ENCODE measurements at regions not wholly inside any gene's neighbourhood (a gene's known extent, or its start where the extent isn't known, plus 50 kb on each side); places are given as distances from the start of the nearest gene placed in this dataset.

DNA sequence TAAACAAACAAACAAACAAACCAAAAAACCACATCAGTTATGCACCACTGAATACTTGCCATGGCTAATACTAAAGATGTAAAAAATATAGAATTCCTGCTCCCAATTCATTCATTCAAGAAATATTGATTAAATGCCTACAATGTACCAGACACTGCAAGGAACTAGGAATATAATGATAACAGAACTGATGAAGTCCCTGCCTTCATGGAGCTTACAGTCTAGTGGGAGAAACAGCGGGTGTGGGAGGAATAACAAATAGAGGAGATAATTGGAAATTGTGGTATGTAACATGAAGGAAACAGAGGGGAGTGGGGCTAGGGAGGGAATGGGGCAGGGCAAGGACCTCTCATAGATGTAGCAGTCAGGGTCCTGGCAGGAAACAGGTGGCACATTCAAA is 58.6 kb upstream of the NBL1 start (continued):
- TF ChIP-seq, protein P1, sequence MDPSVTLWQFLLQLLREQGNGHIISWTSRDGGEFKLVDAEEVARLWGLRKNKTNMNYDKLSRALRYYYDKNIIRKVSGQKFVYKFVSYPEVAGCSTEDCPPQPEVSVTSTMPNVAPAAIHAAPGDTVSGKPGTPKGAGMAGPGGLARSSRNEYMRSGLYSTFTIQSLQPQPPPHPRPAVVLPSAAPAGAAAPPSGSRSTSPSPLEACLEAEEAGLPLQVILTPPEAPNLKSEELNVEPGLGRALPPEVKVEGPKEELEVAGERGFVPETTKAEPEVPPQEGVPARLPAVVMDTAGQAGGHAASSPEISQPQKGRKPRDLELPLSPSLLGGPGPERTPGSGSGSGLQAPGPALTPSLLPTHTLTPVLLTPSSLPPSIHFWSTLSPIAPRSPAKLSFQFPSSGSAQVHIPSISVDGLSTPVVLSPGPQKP (IDR thresholded peaks at IDR 0.05; ENCODE audit: low read depth, low read length) = no peak
- TF ChIP-seq RAD21 (IDR thresholded peaks at IDR 0.05; ENCODE audit: insufficient read depth, low read depth, low read length) (no peak), TBL1XR1 (IDR thresholded peaks at IDR 0.05; ENCODE audit: low read depth, low read length) (no peak), SREBF2 (IDR thresholded peaks at IDR 0.05; ENCODE audit: low read length) (no peak)
- TF ChIP-seq, protein P2, sequence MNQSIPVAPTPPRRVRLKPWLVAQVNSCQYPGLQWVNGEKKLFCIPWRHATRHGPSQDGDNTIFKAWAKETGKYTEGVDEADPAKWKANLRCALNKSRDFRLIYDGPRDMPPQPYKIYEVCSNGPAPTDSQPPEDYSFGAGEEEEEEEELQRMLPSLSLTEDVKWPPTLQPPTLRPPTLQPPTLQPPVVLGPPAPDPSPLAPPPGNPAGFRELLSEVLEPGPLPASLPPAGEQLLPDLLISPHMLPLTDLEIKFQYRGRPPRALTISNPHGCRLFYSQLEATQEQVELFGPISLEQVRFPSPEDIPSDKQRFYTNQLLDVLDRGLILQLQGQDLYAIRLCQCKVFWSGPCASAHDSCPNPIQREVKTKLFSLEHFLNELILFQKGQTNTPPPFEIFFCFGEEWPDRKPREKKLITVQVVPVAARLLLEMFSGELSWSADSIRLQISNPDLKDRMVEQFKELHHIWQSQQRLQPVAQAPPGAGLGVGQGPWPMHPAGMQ (IDR thresholded peaks at IDR 0.05; ENCODE audit: borderline replicate concordance) = no peak

DNA sequence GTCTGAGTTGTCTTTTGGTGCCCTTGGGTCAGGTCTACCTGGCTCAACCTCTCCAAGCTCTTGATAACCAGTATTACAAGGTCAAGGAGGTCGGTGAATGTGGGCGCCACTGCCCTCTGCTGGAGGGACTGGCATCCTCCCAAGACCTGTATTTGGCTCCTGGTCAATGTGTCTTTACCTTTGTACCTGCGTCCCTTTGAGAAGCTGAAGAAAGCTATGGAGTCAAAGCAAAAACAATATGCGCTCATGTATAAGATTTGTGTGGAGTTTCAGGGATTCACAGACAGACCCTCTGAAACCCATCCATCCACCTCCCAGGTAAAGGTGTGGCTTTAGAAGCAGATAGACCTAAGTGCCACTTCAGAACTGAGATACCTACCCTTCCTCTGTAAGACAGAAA is 61.8 kb upstream of the NBL1 start:
- Histone ChIP-seq H3K27ac (ENCODE audit: control insufficient read depth, insufficient read depth) (no peak overlapping the region), H3K4me2 (ENCODE audit: control insufficient read depth, insufficient read depth) (no peak overlapping the region), H3K27me3 (replicated peaks in 1 of 2; ENCODE audit: control insufficient read depth in 2 of 2, insufficient read depth in 2 of 2, low read length in 1 of 2) (no peaks in the 10 kb centered on the region), H3K9ac (ENCODE audit: control insufficient read depth, insufficient read depth, low read length) (no peak overlapping the region), H3K79me2 (ENCODE audit: control insufficient read depth, insufficient read depth, low read length) (no peaks in the 10 kb centered on the region), H4K20me1 (ENCODE audit: control insufficient read depth, insufficient read depth) (no peaks in the 10 kb centered on the region), H2AFZ (ENCODE audit: control insufficient read depth, low read depth, low read length) (no peak overlapping the region), H3K4me1 (ENCODE audit: control insufficient read depth, insufficient read depth, low read length) (no peaks in the 10 kb centered on the region), H3K9me3 (replicated peaks; ENCODE audit: control insufficient read depth, insufficient read depth, low read length) (no peaks in the 10 kb centered on the region), H3K36me3 (ENCODE audit: control insufficient read depth in 2 of 2, insufficient read depth in 2 of 2, low read length in 1 of 2) (no peaks in the 10 kb centered on the region), H3K4me3 (no peak overlapping the region)
- ATAC-seq = peak; percentile 100
- peak; percentile 95 for FAIRE-seq
- ChIA-PET RAD21 (ENCODE audit: unreplicated experiment) (interaction anchor here (0.8 to 2.4 kb wide), 11 partner anchors 68 to 239 kb away, joined by 3 to 15 read pairs (median 4); no protein-coding TSS in a partner anchor), CTCF (interaction anchor here (0.5 to 6.2 kb wide), 38 partner anchors 9 to 313 kb away, joined by 3 to 77 read pairs (median 4); a partner anchor contains a TSS), SMC1A (ENCODE audit: uncharacterized antibody, unreplicated experiment) (interaction anchor here (0.7 to 3.3 kb wide), 18 partner anchors 13 to 239 kb away, joined by 3 to 24 read pairs (median 4); no protein-coding TSS in a partner anchor), POLR2A (interaction anchor here (0.6 kb wide), 1 partner anchor 7 kb away, joined by 3 read pairs; no protein-coding TSS in a partner anchor)
- DNase-seq (ENCODE audit: low read depth, low spot score) = peak; percentile 42
- in situ Hi-C loops (cut with MboI) = loop anchor here (5.0 kb wide), 2 partner anchors 190 to 240 kb away; no protein-coding TSS in a partner anchor
- BruUV-seq (replicated peaks) = no TSS peak
- intact Hi-C loops (cut with micrococcal nuclease; ENCODE audit: unreplicated experiment) = loop anchor here (1.0 kb wide), 3 partner anchors 95 to 238 kb away; no protein-coding TSS in a partner anchor
- WGBS (ENCODE audit: insufficient coverage, insufficient replicate concordance, low lambda C conversion rate, missing lambda C conversion rate) = 0% methylated on average over 4 of the region's 4 CpGs
- TF ChIP-seq, protein P3, sequence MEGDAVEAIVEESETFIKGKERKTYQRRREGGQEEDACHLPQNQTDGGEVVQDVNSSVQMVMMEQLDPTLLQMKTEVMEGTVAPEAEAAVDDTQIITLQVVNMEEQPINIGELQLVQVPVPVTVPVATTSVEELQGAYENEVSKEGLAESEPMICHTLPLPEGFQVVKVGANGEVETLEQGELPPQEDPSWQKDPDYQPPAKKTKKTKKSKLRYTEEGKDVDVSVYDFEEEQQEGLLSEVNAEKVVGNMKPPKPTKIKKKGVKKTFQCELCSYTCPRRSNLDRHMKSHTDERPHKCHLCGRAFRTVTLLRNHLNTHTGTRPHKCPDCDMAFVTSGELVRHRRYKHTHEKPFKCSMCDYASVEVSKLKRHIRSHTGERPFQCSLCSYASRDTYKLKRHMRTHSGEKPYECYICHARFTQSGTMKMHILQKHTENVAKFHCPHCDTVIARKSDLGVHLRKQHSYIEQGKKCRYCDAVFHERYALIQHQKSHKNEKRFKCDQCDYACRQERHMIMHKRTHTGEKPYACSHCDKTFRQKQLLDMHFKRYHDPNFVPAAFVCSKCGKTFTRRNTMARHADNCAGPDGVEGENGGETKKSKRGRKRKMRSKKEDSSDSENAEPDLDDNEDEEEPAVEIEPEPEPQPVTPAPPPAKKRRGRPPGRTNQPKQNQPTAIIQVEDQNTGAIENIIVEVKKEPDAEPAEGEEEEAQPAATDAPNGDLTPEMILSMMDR (IDR thresholded peaks at IDR 0.05 in 2 of 3, conservative IDR thresholded peaks at IDR 0.05 in 1 of 3; ENCODE audit: control insufficient read depth in 2 of 3, extremely low read depth in 1 of 3, insufficient read depth in 1 of 3, low read depth in 3 of 3, low read length in 3 of 3) = peak; percentile 86 to 89 (median 87)
- no peak for TF ChIP-seq NFYB (IDR thresholded peaks at IDR 0.05; ENCODE audit: insufficient read depth, low read depth, low read length)
- TF ChIP-seq ESRRA (IDR thresholded peaks at IDR 0.05; ENCODE audit: low read length) = peak; percentile 92; the same call in 1 of the 2 replicates
- peak; percentile 90 for TF ChIP-seq RAD21 (IDR thresholded peaks at IDR 0.05; ENCODE audit: insufficient read depth, low read depth, low read length)
- peak; percentile 92 for TF ChIP-seq NR2F1 (conservative IDR thresholded peaks at IDR 0.05)
- TF ChIP-seq, protein P4, sequence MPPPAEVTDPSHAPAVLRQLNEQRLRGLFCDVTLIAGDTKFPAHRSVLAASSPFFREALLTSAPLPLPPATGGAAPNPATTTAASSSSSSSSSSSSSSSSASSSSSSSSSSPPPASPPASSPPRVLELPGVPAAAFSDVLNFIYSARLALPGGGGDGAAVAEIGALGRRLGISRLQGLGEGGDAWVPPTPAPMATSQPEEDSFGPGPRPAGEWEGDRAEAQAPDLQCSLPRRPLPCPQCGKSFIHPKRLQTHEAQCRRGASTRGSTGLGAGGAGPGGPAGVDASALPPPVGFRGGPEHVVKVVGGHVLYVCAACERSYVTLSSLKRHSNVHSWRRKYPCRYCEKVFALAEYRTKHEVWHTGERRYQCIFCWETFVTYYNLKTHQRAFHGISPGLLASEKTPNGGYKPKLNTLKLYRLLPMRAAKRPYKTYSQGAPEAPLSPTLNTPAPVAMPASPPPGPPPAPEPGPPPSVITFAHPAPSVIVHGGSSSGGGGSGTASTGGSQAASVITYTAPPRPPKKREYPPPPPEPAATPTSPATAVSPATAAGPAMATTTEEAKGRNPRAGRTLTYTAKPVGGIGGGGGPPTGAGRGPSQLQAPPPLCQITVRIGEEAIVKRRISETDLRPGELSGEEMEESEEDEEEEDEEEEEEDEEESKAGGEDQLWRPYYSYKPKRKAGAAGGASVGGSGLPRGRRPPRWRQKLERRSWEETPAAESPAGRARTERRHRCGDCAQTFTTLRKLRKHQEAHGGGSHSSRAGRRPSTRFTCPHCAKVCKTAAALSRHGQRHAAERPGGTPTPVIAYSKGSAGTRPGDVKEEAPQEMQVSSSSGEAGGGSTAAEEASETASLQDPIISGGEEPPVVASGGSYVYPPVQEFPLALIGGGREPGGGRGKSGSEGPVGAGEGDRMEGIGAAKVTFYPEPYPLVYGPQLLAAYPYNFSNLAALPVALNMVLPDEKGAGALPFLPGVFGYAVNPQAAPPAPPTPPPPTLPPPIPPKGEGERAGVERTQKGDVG (CRISPR knock-in tag; IDR thresholded peaks at IDR 0.05) = no peak
- peak; percentile 24; the same call in 1 of the 2 replicates for TF ChIP-seq RUNX3 (IDR thresholded peaks at IDR 0.05; ENCODE audit: low read length)
- peak; percentile 93 for TF ChIP-seq SMC3 (IDR thresholded peaks at IDR 0.05; ENCODE audit: borderline replicate concordance, low read length)

Measured in GM12878 (cell line).